ENCODE measurements at regions not wholly inside any gene's neighbourhood (a gene's known extent, or its start where the extent isn't known, plus 50 kb on each side); places are given as distances from the start of the nearest gene placed in this dataset.
"Not testable (repeated sequence)": the region's sequence is repeated elsewhere in the genome, so short reads cannot be mapped to it uniquely, and the experiment has no call there.

GRCh38 chr1:81720256-81720655 lies 80.5 kb upstream of the ADGRL2 start:
- TF ChIP-seq CTCF (conservative IDR thresholded peaks at IDR 0.05; ENCODE audit: low read length); EZH2phosphoT487 (IDR thresholded peaks at IDR 0.05; ENCODE audit: borderline replicate concordance, low read depth, low read length): not testable (repeated sequence)
